Activated T-cell treated with anti-CD3 and anti-CD28 coated beads, Interleukin-2, amount 50 U/mL, for 72 hours (primary cell): ENCODE measurements at regions not wholly inside any gene's neighbourhood (a gene's known extent, or its start where the extent isn't known, plus 50 kb on each side); places are given as distances from the start of the nearest gene placed in this dataset.

Source experiments
- ATAC-seq, 2 donors: fragments of 150-1000 bp; cut with Tn5 transposase; replicated peaks in 1 of 2; 2 replicates each; pipeline ENCODE4 v1.10.0; 2021; ENCODE audit warnings: moderate library complexity in 2 of 2, mild to moderate bottlenecking in 1 of 2
- DNase-seq, 2 donors: peaks; one replicate each; pipeline ENCODE4 v3.0.0; 2021 to 2022; ENCODE audit warnings: mixed read lengths in 1 of 2
- H3K27ac Mint-ChIP-seq: one replicate; pipeline ENCODE4 v1.8.0; 2022; ENCODE audit warnings: mild to moderate bottlenecking, moderate library complexity, mixed read lengths
- H3K27me3 Mint-ChIP-seq: one replicate; pipeline ENCODE4 v1.8.0; 2022; ENCODE audit warnings: low read depth, mixed read lengths
- H3K36me3 Mint-ChIP-seq, 2 donors: one replicate each; pipeline ENCODE4 v1.8.0; 2022; ENCODE audit warnings: mixed read lengths in 2 of 2, mild to moderate bottlenecking in 1 of 2; ENCODE audit not compliant: insufficient read depth in 2 of 2
- H3K4me1 Mint-ChIP-seq: one replicate; pipeline ENCODE4 v1.8.0; 2022; ENCODE audit warnings: low read depth, mixed read lengths
- H3K4me3 Mint-ChIP-seq, 2 donors: one replicate each; pipeline ENCODE4 v1.8.0; 2022; ENCODE audit warnings: mild to moderate bottlenecking in 2 of 2, mixed read lengths in 2 of 2, moderate library complexity in 2 of 2
- H3K9me3 Mint-ChIP-seq, 2 donors: one replicate each; pipeline ENCODE4 v1.8.0; 2022; ENCODE audit warnings: mixed read lengths in 2 of 2

DNA sequence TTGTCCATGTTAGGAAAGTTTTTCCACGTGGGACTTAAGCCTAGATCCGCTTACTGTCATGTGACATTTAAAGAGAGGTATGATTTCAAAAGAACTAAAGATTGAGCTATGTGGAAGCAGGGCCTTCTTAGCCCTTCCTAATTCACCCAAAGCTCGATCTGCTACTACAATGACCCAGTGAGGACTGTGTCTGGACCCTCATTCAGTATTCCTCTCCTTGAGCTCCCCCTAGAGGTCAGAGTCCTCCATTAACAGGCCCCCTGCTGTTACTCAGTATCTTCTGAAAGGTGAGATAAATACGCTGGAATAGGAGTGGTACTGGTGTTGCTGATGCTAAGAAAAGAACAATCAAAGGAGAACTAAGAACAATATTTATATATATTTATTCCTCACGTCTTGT, 414.0 kb downstream of the GJA1 start:
- Mint-ChIP-seq H3K9me3 (no peaks in the 10 kb centered on the region), H3K27me3 (no peaks in the 10 kb centered on the region), H3K36me3 (no peaks in the 10 kb centered on the region), H3K27ac (no peak overlapping the region), H3K4me3 (no peak overlapping the region), H3K4me1 (peaks cover 5% of the 10 kb centered on the region)
- ATAC-seq (peak; percentile 44 to 84), DNase-seq (peak; percentile 45)

GRCh38 chr6:121851056-121851455, 415.6 kb downstream of the GJA1 start:
- no peak for DNase-seq
- no peaks in the 10 kb centered on the region for H3K9me3 Mint-ChIP-seq
- no peaks in the 10 kb centered on the region for H3K27me3 Mint-ChIP-seq
- ATAC-seq: no peak
- H3K4me3 Mint-ChIP-seq: no peak overlapping the region
- no peak overlapping the region for H3K27ac Mint-ChIP-seq
- H3K36me3 Mint-ChIP-seq: no peaks in the 10 kb centered on the region
- H3K4me1 Mint-ChIP-seq: peaks cover 5% of the 10 kb centered on the region

- Mint-ChIP-seq H3K27ac (no peak overlapping the region), H3K9me3 (no peaks in the 10 kb centered on the region), H3K27me3 (no peaks in the 10 kb centered on the region), H3K4me1 (peaks cover 3% of the 10 kb centered on the region), H3K4me3 (no peak overlapping the region), H3K36me3 (no peaks in the 10 kb centered on the region)
- ATAC-seq (no peak), DNase-seq (no peak)
These were observed 418.2 kb downstream of the GJA1 start for GRCh38 chr6:121853686-121854085.

GRCh38 chr6:121855521-121855920, 420.1 kb downstream of the GJA1 start:
- Mint-ChIP-seq H3K36me3 (no peaks in the 10 kb centered on the region), H3K27me3 (no peaks in the 10 kb centered on the region), H3K4me3 (no peak overlapping the region), H3K4me1 (no peaks in the 10 kb centered on the region), H3K9me3 (no peaks in the 10 kb centered on the region), H3K27ac (no peak overlapping the region)
- no peak for ATAC-seq
- DNase-seq: no peak

- no peak for DNase-seq
- ATAC-seq: no peak
- no peak overlapping the region for H3K27ac Mint-ChIP-seq
- H3K4me1 Mint-ChIP-seq: no peaks in the 10 kb centered on the region
- H3K36me3 Mint-ChIP-seq: no peaks in the 10 kb centered on the region
- H3K9me3 Mint-ChIP-seq: no peaks in the 10 kb centered on the region
- H3K27me3 Mint-ChIP-seq: no peaks in the 10 kb centered on the region
- no peak overlapping the region for H3K4me3 Mint-ChIP-seq
These were observed 420.9 kb downstream of the GJA1 start for GRCh38 chr6:121856296-121856695.

- DNase-seq: no peak
- H3K36me3 Mint-ChIP-seq: no peaks in the 10 kb centered on the region
- no peak overlapping the region for H3K27ac Mint-ChIP-seq
- no peak overlapping the region for H3K4me3 Mint-ChIP-seq
- ATAC-seq: no peak
- H3K4me1 Mint-ChIP-seq: no peaks in the 10 kb centered on the region
- peaks cover 3 to 4% of the 10 kb centered on the region in 2 donors for H3K9me3 Mint-ChIP-seq
- no peaks in the 10 kb centered on the region for H3K27me3 Mint-ChIP-seq
These were observed 422.1 kb downstream of the GJA1 start for GRCh38 chr6:121857551-121857950.

GRCh38 chr6:121858310-121858709, 422.9 kb downstream of the GJA1 start:
- DNase-seq (no peak), ATAC-seq (no peak)
- Mint-ChIP-seq H3K9me3 (peaks cover 3 to 4% of the 10 kb centered on the region in 2 donors), H3K4me1 (no peaks in the 10 kb centered on the region), H3K27ac (no peak overlapping the region), H3K4me3 (no peak overlapping the region), H3K36me3 (no peaks in the 10 kb centered on the region), H3K27me3 (no peaks in the 10 kb centered on the region)

DNA sequence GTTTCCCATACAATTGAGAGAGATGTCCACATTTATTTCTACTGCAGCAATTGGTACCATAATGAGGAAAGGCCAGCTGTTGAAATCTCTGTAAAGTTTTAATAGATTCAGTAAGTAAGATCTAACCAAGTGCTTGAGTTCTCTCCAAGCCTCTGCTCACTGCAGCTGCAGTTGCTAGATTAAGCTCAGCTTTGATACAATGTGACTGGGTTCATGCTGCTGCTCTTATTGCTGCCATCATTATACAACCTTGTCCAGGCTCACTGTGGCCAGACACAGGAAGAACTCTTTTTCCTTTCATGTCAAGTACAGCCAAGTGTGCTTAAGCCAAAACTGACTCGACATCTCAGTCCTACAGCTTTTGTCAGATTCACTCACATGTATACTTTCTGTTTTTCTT, 423.5 kb downstream of the GJA1 start:
- ATAC-seq (no peak), DNase-seq (no peak)
- Mint-ChIP-seq H3K4me1 (no peaks in the 10 kb centered on the region), H3K36me3 (no peaks in the 10 kb centered on the region), H3K9me3 (peaks cover 3 to 4% of the 10 kb centered on the region in 2 donors), H3K27ac (no peak overlapping the region), H3K27me3 (no peaks in the 10 kb centered on the region), H3K4me3 (no peak overlapping the region)

GRCh38 chr6:121865811-121866210, 430.4 kb downstream of the GJA1 start:
- no peaks in the 10 kb centered on the region for H3K36me3 Mint-ChIP-seq
- ATAC-seq: no peak
- H3K4me3 Mint-ChIP-seq: no peak overlapping the region
- no peak overlapping the region for H3K27ac Mint-ChIP-seq
- DNase-seq: no peak
- no peaks in the 10 kb centered on the region for H3K27me3 Mint-ChIP-seq
- no peaks in the 10 kb centered on the region for H3K4me1 Mint-ChIP-seq
- H3K9me3 Mint-ChIP-seq: peaks cover 3 to 4% of the 10 kb centered on the region in 2 donors

DNA sequence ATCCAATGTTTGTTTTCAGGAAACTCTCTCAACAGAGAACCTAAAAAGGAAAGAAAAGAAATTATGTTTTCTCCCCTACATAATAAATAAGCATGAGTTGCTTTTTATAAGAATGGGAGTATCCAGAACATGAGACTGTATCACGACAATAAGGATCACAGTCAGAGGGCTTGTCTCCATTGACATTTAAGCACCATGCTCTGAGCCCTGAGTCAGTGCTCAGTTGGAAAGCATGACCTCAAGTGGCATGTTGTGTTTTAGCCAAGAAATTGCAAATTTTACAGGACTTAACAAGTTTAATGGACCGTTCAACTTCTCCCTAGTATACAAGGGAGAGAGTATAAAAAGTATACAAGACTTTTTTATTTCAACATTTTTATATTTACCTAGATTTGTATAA, 431.6 kb downstream of the GJA1 start:
- H3K4me3 Mint-ChIP-seq: no peak overlapping the region
- H3K27ac Mint-ChIP-seq: no peak overlapping the region
- DNase-seq: no peak
- peaks cover 0 to 3% of the 10 kb centered on the region in 2 donors for H3K36me3 Mint-ChIP-seq
- no peaks in the 10 kb centered on the region for H3K4me1 Mint-ChIP-seq
- H3K9me3 Mint-ChIP-seq: peaks cover 0 to 2% of the 10 kb centered on the region in 2 donors
- no peaks in the 10 kb centered on the region for H3K27me3 Mint-ChIP-seq
- ATAC-seq: no peak

GRCh38 chr6:121868206-121868605, 432.8 kb downstream of the GJA1 start:
- ATAC-seq (no peak), DNase-seq (no peak)
- H3K27me3 Mint-ChIP-seq: peaks cover 6% of the 10 kb centered on the region
- no peak overlapping the region for H3K27ac Mint-ChIP-seq
- no peaks in the 10 kb centered on the region for H3K4me1 Mint-ChIP-seq
- no peak overlapping the region for H3K4me3 Mint-ChIP-seq
- H3K9me3 Mint-ChIP-seq: peaks cover 2 to 4% of the 10 kb centered on the region in 2 donors
- H3K36me3 Mint-ChIP-seq: peaks cover 0 to 3% of the 10 kb centered on the region in 2 donors

- ATAC-seq (no peak), DNase-seq (no peak)
- Mint-ChIP-seq H3K27me3 (peaks cover 7% of the 10 kb centered on the region), H3K4me3 (no peak overlapping the region), H3K27ac (no peak overlapping the region), H3K9me3 (peaks cover 2 to 4% of the 10 kb centered on the region in 2 donors), H3K36me3 (peaks cover 0 to 3% of the 10 kb centered on the region in 2 donors), H3K4me1 (no peaks in the 10 kb centered on the region)
These were observed 438.1 kb downstream of the GJA1 start for GRCh38 chr6:121873595-121873994.

- Mint-ChIP-seq H3K4me1 (no peaks in the 10 kb centered on the region), H3K27ac (no peak overlapping the region), H3K4me3 (no peak overlapping the region), H3K27me3 (peaks cover 7% of the 10 kb centered on the region), H3K9me3 (peaks cover 0 to 4% of the 10 kb centered on the region in 2 donors), H3K36me3 (no peaks in the 10 kb centered on the region)
- ATAC-seq (no peak), DNase-seq (no peak)
These were observed 441.3 kb downstream of the GJA1 start for GRCh38 chr6:121876721-121877120.

DNA sequence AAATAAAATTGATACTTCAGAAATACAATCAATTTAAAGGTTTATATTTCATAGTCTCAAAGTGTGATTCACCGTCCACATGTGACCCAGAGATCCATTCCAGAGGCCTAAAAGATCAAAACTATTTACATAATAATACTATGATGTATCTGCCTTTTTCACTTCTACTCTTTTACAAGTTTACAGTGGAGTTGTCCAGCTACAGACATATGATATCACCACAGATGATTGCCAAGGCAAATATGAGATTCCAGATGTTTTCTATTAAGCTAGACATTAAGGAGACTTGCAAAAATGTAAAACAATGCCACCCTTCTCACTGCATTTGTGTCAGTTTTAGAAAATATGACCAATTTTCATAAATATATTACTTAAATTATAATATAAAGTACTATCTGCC, 443.7 kb downstream of the GJA1 start:
- DNase-seq (no peak), ATAC-seq (no peak)
- Mint-ChIP-seq H3K4me3 (no peak overlapping the region), H3K4me1 (no peaks in the 10 kb centered on the region), H3K36me3 (no peaks in the 10 kb centered on the region), H3K9me3 (no peaks in the 10 kb centered on the region), H3K27me3 (no peaks in the 10 kb centered on the region), H3K27ac (no peak overlapping the region)
